Kidney (tissue), 13 donors: ENCODE measurements at regions not wholly inside any gene's neighbourhood (a gene's known extent, or its start where the extent isn't known, plus 50 kb on each side); places are given as distances from the start of the nearest gene placed in this dataset.
A peak's percentile ranks its signal among the peaks of the same experiment; 100 is the strongest.

ENCODE experiments used
- DNase-seq, 5 donors: peaks; one replicate each; pipeline ENCODE4 v3.0.0-alpha.2; 2013 to 2020
- FAIRE-seq: peaks from 2 replicates; lab custom pipeline; 2012; peaks lifted over from hg19 to GRCh38; lab: Jason Lieb, UNC
- H3K27ac ChIP-seq, 2 donors: one replicate each; pipeline ENCODE4 v1.7.0; 2013; ENCODE audit warnings: low read depth in 2 of 2, low read length in 2 of 2, inconsistent platforms in 1 of 2
- H3K27me3 ChIP-seq: one replicate; pipeline ENCODE4 v1.7.1; 2013; ENCODE audit warnings: low read length, inconsistent platforms; ENCODE audit not compliant: control insufficient read depth, insufficient read depth
- H3K36me3 ChIP-seq, 3 donors: one replicate each; pipeline versions ENCODE4 v1.7.0 to v1.7.1; 2013; ENCODE audit warnings: low read length in 3 of 3, control low read depth in 1 of 3, inconsistent platforms in 1 of 3; ENCODE audit not compliant: insufficient read depth in 3 of 3, control insufficient read depth in 2 of 3
- H3K4me1 ChIP-seq, 3 donors: one replicate each; pipeline versions ENCODE4 v1.7.0 to v1.7.1; 2013; ENCODE audit warnings: low read length in 3 of 3, inconsistent platforms in 1 of 3, low read depth in 1 of 3; ENCODE audit not compliant: control insufficient read depth in 2 of 3, insufficient read depth in 2 of 3
- H3K4me3 ChIP-seq, 3 donors: one replicate each; pipeline versions ENCODE4 v1.7.0 to v1.8.1; 2013; ENCODE audit warnings: low read length in 3 of 3, control low read depth in 1 of 3, inconsistent platforms in 1 of 3
- H3K9ac ChIP-seq, 3 donors: one replicate each; pipeline versions ENCODE4 v1.7.0 to v1.7.1; 2013; ENCODE audit warnings: low read length in 3 of 3, control low read depth in 1 of 3, inconsistent platforms in 1 of 3
- H3K9me3 ChIP-seq, 3 donors: one replicate each; pipeline versions ENCODE4 v1.7.0 to v1.7.1; 2013; ENCODE audit warnings: low read length in 3 of 3, control low read depth in 1 of 3, inconsistent platforms in 1 of 3; ENCODE audit not compliant: control insufficient read depth in 2 of 3, insufficient read depth in 1 of 3
- CTCF ChIP-seq: IDR thresholded peaks from 3 replicates; pipeline ENCODE4 v1.5.1; 2012; ENCODE audit warnings: mild to moderate bottlenecking, moderate library complexity, borderline replicate concordance; ENCODE audit not compliant: insufficient read depth; ENCODE audit errors: extremely low read depth
- intact Hi-C: fragments of 100-400 bp; cut with DNase I; formaldehyde crosslinking; loops from one replicate; pipeline ENCODE4 v1.11.1; 2022
- donor health status: control.
- donor health status: control.
- donor health status: control.
- donor health status: control.
- donor health status: control.
- donor health status: DM: yes; HTN: yes; CAD: no.
- donor health status: Normal renal cell carcinoma (clear cell type).

- intact Hi-C loops, result no loop called here
- H3K9me3 ChIP-seq, result no peaks in the 10 kb centered on the region
- no peak overlapping the region for H3K27ac ChIP-seq
- no peak overlapping the region for H3K4me3 ChIP-seq
- FAIRE-seq (no peak), DNase-seq (no peak)
- no peaks in the 10 kb centered on the region for H3K27me3 ChIP-seq
- H3K9ac ChIP-seq, result no peak overlapping the region
- no peak for TF ChIP-seq CTCF
- H3K36me3 ChIP-seq, result no peaks in the 10 kb centered on the region
- peaks cover 0 to 2% (median 0%) of the 10 kb centered on the region in 3 donors for H3K4me1 ChIP-seq
These were observed 63.5 kb upstream of the ZMYND8 start for GRCh38 chr20:47419953-47420514.

- no peaks in the 10 kb centered on the region for H3K27me3 ChIP-seq
- DNase-seq, result no peak
- H3K4me1 ChIP-seq, result no peaks in the 10 kb centered on the region
- H3K9me3 ChIP-seq, result no peaks in the 10 kb centered on the region
- no peak overlapping the region for H3K9ac ChIP-seq
- H3K27ac ChIP-seq, result no peak overlapping the region
- no peaks in the 10 kb centered on the region for H3K36me3 ChIP-seq
- no peak for FAIRE-seq
- intact Hi-C loops, result no loop called here
- no peak overlapping the region for H3K4me3 ChIP-seq
- no peak for TF ChIP-seq CTCF
These were observed 64.6 kb upstream of the ZMYND8 start for GRCh38 chr20:47421076-47421475.

GRCh38 chr20:47423586-47423985 is 67.1 kb upstream of the ZMYND8 start:
- H3K4me1 ChIP-seq, result no peaks in the 10 kb centered on the region
- FAIRE-seq (no peak), DNase-seq (peak in 3 of 5 donors; percentile 23 to 61 (median 53))
- no peaks in the 10 kb centered on the region for H3K36me3 ChIP-seq
- no peak overlapping the region for H3K4me3 ChIP-seq
- no peak overlapping the region for H3K27ac ChIP-seq
- intact Hi-C loops, result no loop called here
- no peaks in the 10 kb centered on the region for H3K27me3 ChIP-seq
- H3K9me3 ChIP-seq, result peaks cover 0 to 8% (median 0%) of the 10 kb centered on the region in 3 donors
- no peak for TF ChIP-seq CTCF
- no peak overlapping the region for H3K9ac ChIP-seq

- H3K4me1 ChIP-seq, result no peaks in the 10 kb centered on the region
- H3K9me3 ChIP-seq, result peaks cover 0 to 8% (median 0%) of the 10 kb centered on the region in 3 donors
- H3K9ac ChIP-seq, result no peak overlapping the region
- TF ChIP-seq CTCF, result no peak
- no peaks in the 10 kb centered on the region for H3K27me3 ChIP-seq
- DNase-seq (no peak), FAIRE-seq (no peak)
- no peaks in the 10 kb centered on the region for H3K36me3 ChIP-seq
- H3K27ac ChIP-seq, result no peak overlapping the region
- no peak overlapping the region for H3K4me3 ChIP-seq
- intact Hi-C loops, result no loop called here
These were observed 70.6 kb upstream of the ZMYND8 start for GRCh38 chr20:47427067-47427466.
